SH-SY5Y (cell line): ENCODE measurements at regions not wholly inside any gene's neighbourhood (a gene's known extent, or its start where the extent isn't known, plus 50 kb on each side); places are given as distances from the start of the nearest gene placed in this dataset.

Source experiments
- GATA2 ChIP-seq: IDR thresholded peaks from 2 replicates; pipeline ENCODE4 v1.6.1; 2011; ENCODE audit warnings: mild to moderate bottlenecking, low read depth, low read length
- GATA3 ChIP-seq: IDR thresholded peaks from 2 replicates; pipeline ENCODE4 v1.6.1; 2011; ENCODE audit warnings: low read depth, mild to moderate bottlenecking, low read length, moderate library complexity

GRCh38 chr13:80442609-80443008 lies 101.7 kb upstream of the SPRY2 start:
- TF ChIP-seq GATA2 (no peak), GATA3 (no peak)
